T-helper 1 cell treated with Interleukin-12 subunit alpha and Interleukin-12 subunit beta and Interleukin-4 antibody, amounts not matched to agents 30 μg/mL and 1 μg/mL, for 36 hours (primary cell): ENCODE measurements at regions not wholly inside any gene's neighbourhood (a gene's known extent, or its start where the extent isn't known, plus 50 kb on each side); places are given as distances from the start of the nearest gene placed in this dataset.
"Not testable (repeated sequence)": the region's sequence is repeated elsewhere in the genome, so short reads cannot be mapped to it uniquely, and the experiment has no call there.

ENCODE experiments used
- H3K27ac Mint-ChIP-seq: one replicate; pipeline ENCODE4 v1.8.0; 2021; ENCODE audit warnings: mild to moderate bottlenecking, mixed read lengths
- H3K27me3 Mint-ChIP-seq: one replicate; pipeline ENCODE4 v1.8.0; 2021; ENCODE audit warnings: low read depth, mixed read lengths
- H3K36me3 Mint-ChIP-seq: one replicate; pipeline ENCODE4 v1.8.0; 2021; ENCODE audit warnings: low read depth, mixed read lengths
- H3K4me1 Mint-ChIP-seq: one replicate; pipeline ENCODE4 v1.8.0; 2021; ENCODE audit warnings: low read depth, mixed read lengths
- H3K4me3 Mint-ChIP-seq: one replicate; pipeline ENCODE4 v1.8.0; 2021; ENCODE audit warnings: mild to moderate bottlenecking, moderate library complexity, mixed read lengths
- H3K9me3 Mint-ChIP-seq: one replicate; pipeline ENCODE4 v1.8.0; 2021; ENCODE audit warnings: mixed read lengths

DNA sequence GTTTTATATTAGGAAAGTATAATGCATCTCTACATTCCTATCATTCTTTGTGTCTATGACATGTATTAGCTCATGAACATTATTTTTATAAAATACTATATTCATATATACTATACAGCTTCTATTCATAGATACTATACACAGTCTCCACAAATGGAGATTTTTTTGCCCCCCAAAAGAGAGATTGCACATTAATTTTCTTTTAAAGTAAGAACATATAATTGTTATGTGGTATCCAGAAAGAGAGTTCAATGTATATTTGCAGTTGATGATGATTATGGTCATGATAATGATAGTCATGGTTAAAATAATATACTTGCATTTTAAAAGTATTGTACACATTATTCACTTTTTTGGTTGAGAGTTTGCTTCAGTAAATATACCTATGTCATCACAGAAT lies 445.3 kb downstream of the DSC3 start:
- H3K27ac Mint-ChIP-seq, result no peak overlapping the region
- H3K36me3 Mint-ChIP-seq, result no peaks in the 10 kb centered on the region
- H3K27me3 Mint-ChIP-seq, result no peaks in the 10 kb centered on the region
- no peaks in the 10 kb centered on the region for H3K4me1 Mint-ChIP-seq
- peaks cover 16% of the 10 kb centered on the region for H3K9me3 Mint-ChIP-seq
- no peak overlapping the region for H3K4me3 Mint-ChIP-seq

DNA sequence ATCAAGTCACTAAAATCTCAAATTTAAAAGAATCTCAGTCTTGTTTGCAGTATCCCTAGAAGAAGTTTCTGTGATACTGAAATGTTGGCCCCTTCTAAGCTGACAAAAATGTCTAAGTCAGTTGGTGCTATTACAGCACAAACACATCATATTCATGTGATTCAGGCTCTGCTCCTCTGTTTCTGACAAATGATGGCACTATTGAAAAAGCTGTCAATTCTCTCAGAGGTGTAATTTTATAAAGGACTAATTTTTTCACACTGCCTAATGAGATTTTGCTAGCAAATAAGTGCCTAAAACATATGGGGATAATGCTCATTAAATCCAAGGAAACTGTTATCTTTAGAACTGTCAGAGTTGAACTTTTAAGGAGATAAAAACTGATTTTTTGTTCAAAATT lies 445.9 kb downstream of the DSC3 start:
- no peaks in the 10 kb centered on the region for H3K36me3 Mint-ChIP-seq
- no peak overlapping the region for H3K4me3 Mint-ChIP-seq

DNA sequence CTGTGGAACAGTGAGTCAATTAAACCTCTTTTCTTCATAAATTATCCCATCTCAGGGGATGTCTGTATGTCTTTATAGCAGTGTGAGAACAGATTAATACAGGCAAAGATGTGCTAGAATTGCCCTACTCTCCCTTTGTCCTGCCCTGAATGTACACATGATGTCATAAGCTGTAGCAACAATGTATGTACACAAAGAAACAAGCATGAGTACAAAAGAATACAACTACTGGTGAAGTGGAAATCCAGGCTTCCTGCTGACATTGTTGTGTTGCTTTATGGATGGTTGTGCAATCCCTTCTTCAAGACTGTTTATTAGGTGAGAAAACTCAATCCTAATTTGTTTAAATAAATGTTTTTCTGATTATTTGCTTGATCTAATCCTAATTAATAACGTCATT lies 446.6 kb downstream of the DSC3 start:
- Mint-ChIP-seq H3K36me3 (no peaks in the 10 kb centered on the region), H3K4me1 (no peaks in the 10 kb centered on the region), H3K9me3 (peaks cover 16% of the 10 kb centered on the region)

More for the DNA sequence above, 445.9 kb downstream of the DSC3 start:
- H3K4me1 Mint-ChIP-seq, result no peaks in the 10 kb centered on the region
- no peak overlapping the region for H3K27ac Mint-ChIP-seq
- H3K9me3 Mint-ChIP-seq, result peaks cover 16% of the 10 kb centered on the region
- H3K27me3 Mint-ChIP-seq, result no peaks in the 10 kb centered on the region

DNA sequence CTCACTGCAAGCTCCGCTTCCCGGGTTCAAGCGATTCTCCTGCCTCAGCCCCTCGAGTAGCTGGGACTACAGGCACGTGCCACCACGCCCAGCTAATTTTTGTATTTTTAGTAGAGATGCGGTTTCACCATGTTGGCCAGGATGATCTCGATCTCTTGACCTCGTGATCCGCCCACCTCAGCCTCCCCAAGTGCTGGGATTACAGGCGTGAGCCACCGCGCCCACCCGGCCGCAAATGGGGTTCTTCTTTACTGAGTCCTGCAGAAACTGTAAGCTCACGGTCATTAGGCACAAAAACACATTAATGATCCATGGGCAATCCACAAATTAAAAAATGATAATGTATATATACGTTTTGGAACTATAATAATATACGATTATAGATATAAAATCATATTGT lies 447.6 kb downstream of the DSC3 start:
- not testable (repeated sequence) for H3K4me3 Mint-ChIP-seq, H3K27me3 Mint-ChIP-seq, H3K4me1 Mint-ChIP-seq, H3K36me3 Mint-ChIP-seq, H3K27ac Mint-ChIP-seq
- H3K9me3 Mint-ChIP-seq, result peaks cover 16% of the 10 kb centered on the region

More for the DNA sequence above, 446.6 kb downstream of the DSC3 start:
- Mint-ChIP-seq H3K4me3 (no peak overlapping the region), H3K27me3 (no peaks in the 10 kb centered on the region), H3K27ac (no peak overlapping the region)

DNA sequence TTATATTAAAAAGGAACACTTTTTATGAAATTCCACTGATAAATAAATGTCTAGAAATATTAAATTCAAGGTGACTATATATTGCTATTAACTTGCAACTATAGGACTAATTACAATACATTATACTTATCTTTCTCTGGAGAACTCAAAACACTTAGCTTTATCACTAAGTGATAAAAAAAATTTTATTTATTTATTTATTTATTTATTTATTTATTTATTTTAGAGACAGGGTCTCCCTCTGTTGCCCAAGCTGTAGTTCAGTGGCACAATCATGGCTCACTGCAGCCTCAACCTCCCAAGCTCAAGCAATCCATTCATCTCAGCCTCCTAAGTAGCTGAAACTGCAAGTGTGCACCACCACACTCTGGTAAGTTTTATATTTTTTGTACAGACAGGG lies 451.1 kb downstream of the DSC3 start:
- Mint-ChIP-seq H3K27me3 (no peaks in the 10 kb centered on the region), H3K36me3 (no peaks in the 10 kb centered on the region), H3K27ac (no peak overlapping the region), H3K4me3 (no peak overlapping the region), H3K9me3 (peaks cover 16% of the 10 kb centered on the region), H3K4me1 (no peaks in the 10 kb centered on the region)

DNA sequence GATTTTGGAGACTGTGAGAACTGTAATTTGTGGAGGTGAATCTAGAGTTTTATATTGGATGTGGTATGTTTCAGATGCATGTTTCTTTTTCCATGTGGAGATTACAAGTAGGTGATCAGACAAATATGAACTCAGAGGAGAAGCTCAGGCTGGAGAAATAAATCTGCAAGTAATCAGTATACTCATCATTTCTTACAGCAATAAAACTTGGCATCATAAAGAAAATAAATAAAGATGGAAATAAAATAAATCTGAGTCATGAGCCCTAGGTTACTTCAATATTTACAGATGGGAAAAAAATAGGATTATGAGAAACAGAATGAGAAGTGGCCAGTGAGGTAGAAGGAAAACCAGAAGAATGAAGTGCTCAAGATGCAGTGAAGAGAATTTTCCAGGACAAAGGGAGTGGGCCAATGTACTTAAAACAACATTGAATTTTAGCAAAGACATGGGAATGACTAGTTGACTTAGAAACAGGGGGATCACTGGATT lies 453.8 kb downstream of the DSC3 start:
- Mint-ChIP-seq H3K27me3 (no peaks in the 10 kb centered on the region), H3K36me3 (no peaks in the 10 kb centered on the region), H3K9me3 (peaks cover 16% of the 10 kb centered on the region), H3K27ac (no peak overlapping the region), H3K4me3 (no peak overlapping the region), H3K4me1 (no peaks in the 10 kb centered on the region)

DNA sequence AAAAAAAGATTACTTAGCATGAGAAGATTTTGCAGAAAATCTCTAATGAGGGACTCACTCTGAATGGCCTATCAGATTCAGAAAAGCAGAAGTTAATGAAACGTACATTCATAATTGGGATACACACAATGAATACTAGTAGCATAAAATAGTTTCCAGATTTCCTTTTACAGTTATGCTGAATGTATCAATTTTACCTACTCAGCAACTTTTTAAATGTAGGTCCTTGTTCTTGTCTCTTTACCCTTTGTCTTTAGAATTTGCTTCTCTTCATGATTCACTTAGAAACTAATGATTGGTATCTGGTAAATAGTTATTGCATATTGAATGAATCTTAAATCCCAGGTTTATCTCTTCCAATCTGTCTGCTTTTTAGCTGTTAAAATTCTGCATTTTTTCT lies 458.8 kb downstream of the DSC3 start:
- no peak overlapping the region for H3K27ac Mint-ChIP-seq
- H3K9me3 Mint-ChIP-seq, result peaks cover 15% of the 10 kb centered on the region
- H3K4me3 Mint-ChIP-seq, result no peak overlapping the region
- H3K36me3 Mint-ChIP-seq, result no peaks in the 10 kb centered on the region
- no peaks in the 10 kb centered on the region for H3K27me3 Mint-ChIP-seq
- H3K4me1 Mint-ChIP-seq, result no peaks in the 10 kb centered on the region

DNA sequence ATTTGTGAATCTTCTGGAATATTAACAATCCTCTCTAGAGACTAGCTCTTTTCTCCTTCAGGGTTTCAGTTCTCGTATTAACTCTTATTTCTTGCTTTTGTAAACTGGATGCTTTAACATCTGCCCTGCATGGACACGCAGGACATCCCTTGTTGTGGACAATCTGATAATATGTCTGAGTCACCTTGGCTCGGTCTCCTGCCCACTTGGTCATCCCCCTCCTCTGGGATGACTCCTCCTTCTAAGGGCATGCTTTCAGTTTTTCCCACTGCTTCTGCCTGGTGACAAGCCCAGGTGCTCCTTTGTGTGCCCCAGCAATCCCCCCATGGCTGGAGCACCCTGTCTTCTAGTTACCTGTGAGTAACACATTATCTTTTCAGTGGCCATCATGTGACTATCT lies 460.5 kb downstream of the DSC3 start:
- Mint-ChIP-seq H3K4me3 (no peak overlapping the region), H3K27ac (no peak overlapping the region), H3K27me3 (no peaks in the 10 kb centered on the region), H3K9me3 (peaks cover 15% of the 10 kb centered on the region), H3K4me1 (no peaks in the 10 kb centered on the region), H3K36me3 (no peaks in the 10 kb centered on the region)

DNA sequence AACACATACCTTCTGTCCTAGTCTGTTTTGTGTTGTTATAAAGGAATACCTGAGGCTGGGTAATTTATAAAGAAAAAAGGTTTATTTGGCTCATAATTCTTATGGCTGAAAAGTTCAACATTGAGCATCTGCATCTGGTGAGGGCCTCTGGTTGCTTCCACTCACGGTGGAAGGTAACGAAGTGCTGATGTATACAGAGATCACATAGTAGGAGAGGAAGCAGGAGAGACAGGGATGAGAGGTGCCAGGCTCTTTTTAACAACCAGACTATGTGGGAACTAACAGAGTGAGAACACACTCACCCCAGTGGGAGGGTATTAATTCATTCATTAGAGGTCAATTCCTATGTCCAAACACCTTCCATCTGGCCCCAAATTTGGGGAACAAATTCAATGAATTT lies 463.8 kb downstream of the DSC3 start:
- no peaks in the 10 kb centered on the region for H3K4me1 Mint-ChIP-seq
- H3K27ac Mint-ChIP-seq, result no peak overlapping the region
- no peaks in the 10 kb centered on the region for H3K36me3 Mint-ChIP-seq
- H3K9me3 Mint-ChIP-seq, result peaks cover 5% of the 10 kb centered on the region
- H3K27me3 Mint-ChIP-seq, result no peaks in the 10 kb centered on the region
- H3K4me3 Mint-ChIP-seq, result no peak overlapping the region

DNA sequence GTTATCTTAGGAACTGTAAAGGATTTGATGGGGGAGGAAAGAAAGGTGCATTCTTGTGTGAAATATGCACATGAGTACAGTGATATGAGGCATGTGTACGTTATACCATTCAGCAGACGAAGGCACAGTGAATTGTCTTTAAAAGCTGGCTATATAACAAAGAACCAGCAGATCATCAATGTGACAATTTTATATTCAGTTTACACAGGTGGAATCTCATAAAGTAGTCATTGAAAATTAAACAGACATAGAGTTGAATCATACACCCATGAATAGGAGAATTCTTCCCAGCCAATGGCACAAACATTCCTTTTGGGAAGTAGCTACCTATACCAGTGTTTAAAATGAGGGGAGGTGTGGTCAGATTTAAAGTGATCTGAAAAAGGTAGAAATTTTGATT lies 470.3 kb downstream of the DSC3 start:
- no peak overlapping the region for H3K4me3 Mint-ChIP-seq
- H3K9me3 Mint-ChIP-seq, result peaks cover 11% of the 10 kb centered on the region
- H3K36me3 Mint-ChIP-seq, result no peaks in the 10 kb centered on the region
- no peak overlapping the region for H3K27ac Mint-ChIP-seq
- no peaks in the 10 kb centered on the region for H3K27me3 Mint-ChIP-seq
- H3K4me1 Mint-ChIP-seq, result no peaks in the 10 kb centered on the region

DNA sequence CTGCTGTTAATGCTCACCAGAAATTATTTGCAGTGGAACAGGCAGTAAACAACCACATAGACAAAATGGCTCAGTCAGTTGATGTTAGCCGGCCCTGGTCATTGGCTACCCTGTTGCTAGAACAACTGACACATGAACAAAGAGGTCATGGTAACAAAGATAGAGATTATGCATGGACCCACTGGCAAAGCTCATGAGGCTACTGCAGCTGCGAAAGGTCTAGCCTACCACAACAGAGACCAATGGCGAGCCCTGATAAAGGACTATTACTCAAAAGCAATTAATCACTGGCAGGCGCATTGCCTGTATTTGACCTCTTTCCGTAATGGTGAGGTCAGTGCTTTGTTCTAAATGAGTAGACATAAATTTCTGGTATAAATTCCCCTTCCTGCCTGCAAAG lies 474.2 kb downstream of the DSC3 start:
- H3K4me1 Mint-ChIP-seq, result no peaks in the 10 kb centered on the region
- no peak overlapping the region for H3K27ac Mint-ChIP-seq
- H3K36me3 Mint-ChIP-seq, result no peaks in the 10 kb centered on the region
- H3K9me3 Mint-ChIP-seq, result peaks cover 13% of the 10 kb centered on the region
- no peak overlapping the region for H3K4me3 Mint-ChIP-seq
- no peaks in the 10 kb centered on the region for H3K27me3 Mint-ChIP-seq

DNA sequence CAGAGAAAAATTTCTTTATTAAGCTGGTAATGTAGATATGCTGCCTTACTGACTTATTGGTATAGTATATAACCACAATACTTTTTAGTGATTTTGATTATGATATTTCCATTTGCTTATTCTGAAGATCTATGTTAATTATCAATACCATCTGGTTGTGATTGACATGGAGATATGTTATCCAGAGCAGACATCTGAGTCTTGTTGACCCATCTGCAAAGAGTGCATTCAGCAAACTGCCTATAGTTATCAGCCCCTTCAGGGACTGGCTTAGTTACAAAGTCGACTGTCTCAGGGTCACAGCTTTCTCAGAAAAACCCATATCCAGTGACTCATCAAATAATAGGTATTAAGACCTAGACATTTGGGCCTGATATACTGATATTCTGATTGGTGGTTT lies 475.7 kb downstream of the DSC3 start:
- H3K4me1 Mint-ChIP-seq, result no peaks in the 10 kb centered on the region
- H3K4me3 Mint-ChIP-seq, result no peak overlapping the region
- H3K36me3 Mint-ChIP-seq, result no peaks in the 10 kb centered on the region
- peaks cover 13% of the 10 kb centered on the region for H3K9me3 Mint-ChIP-seq
- H3K27ac Mint-ChIP-seq, result no peak overlapping the region
- H3K27me3 Mint-ChIP-seq, result no peaks in the 10 kb centered on the region

DNA sequence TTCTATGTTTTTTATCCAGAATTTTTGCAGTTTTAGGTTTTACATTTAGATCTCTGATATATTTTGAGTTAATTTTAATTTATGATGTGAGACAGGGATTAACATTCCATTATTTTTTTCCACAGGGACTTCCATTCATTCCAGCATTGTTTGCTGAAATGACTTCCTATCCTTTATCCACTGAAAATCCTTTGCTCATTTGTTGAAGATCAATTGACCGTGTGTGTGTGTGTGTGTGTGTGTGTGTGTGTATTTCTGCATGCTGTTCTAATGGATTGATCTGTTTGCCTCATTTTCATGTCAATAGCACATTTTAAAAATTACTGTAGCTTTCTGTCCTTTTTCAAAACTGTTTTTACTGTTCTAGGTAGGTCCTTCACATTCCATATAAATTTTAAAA lies 480.3 kb downstream of the DSC3 start:
- H3K4me1 Mint-ChIP-seq, result no peaks in the 10 kb centered on the region

DNA sequence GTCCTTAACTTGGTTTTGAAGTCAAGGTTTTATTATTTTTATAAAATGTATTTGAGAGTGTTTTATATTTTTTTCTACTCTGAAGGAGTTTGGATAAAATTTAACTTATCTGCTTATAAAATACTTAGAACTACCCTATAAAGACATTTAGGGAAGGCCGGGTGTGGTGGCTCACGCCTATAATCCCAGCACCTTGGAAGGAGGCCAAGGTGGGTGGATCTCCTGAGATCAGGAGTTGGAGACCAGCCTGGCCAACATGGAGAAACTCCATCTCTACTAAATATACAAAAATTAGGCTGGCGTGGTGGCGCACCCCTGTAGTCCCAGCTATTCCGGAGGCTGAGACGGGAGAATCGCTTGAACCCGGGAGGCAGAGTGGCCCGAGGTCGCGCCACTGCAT lies 486.4 kb downstream of the DSC3 start:
- Mint-ChIP-seq H3K27me3 (no peaks in the 10 kb centered on the region), H3K27ac (no peak overlapping the region), H3K36me3 (no peaks in the 10 kb centered on the region), H3K9me3 (peaks cover 10% of the 10 kb centered on the region), H3K4me3 (no peak overlapping the region), H3K4me1 (no peaks in the 10 kb centered on the region)

More for the DNA sequence above, 480.3 kb downstream of the DSC3 start:
- Mint-ChIP-seq H3K27ac (no peak overlapping the region), H3K36me3 (no peaks in the 10 kb centered on the region), H3K9me3 (peaks cover 8% of the 10 kb centered on the region), H3K27me3 (no peaks in the 10 kb centered on the region), H3K4me3 (no peak overlapping the region)

DNA sequence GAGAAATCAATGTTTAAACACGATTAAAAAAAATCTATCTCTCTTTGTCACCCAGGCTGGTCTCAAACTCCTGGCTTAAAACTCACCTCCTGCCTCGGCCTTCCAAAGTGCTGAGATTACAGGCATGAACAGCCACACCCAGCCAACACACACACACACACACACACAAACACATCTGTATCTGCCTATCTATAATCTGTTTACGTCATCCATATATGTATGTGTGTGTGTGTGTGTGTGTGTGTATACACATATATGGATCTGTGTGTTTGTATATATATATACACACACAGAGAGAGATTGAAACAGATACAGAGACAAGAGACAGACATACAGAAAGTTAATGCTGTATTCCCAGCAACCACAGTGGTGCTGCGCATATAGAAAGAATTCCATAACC lies 497.1 kb downstream of the DSC3 start:
- Mint-ChIP-seq H3K36me3 (no peaks in the 10 kb centered on the region), H3K27ac (no peak overlapping the region), H3K9me3 (peaks cover 21% of the 10 kb centered on the region), H3K27me3 (no peaks in the 10 kb centered on the region), H3K4me1 (no peaks in the 10 kb centered on the region), H3K4me3 (no peak overlapping the region)

DNA sequence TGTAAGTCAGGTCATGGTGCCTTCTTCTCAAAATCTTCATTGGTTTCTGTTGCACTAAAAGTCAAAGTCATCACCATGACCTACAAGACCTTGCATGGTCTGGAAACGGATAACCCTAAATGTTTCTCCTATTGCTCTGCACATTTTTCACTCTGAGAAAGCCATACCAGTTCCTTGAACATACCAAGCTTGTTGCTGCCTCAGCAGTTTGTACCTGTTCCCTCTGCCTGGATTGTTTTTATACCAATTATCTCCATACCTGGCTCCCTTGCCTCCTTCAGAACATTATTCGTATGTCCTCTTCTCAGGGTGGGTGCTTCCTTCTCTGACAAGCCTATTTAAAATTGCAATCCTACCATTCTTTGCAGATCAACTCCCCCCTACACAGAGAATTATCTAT lies 498.4 kb downstream of the DSC3 start:
- H3K27ac Mint-ChIP-seq, result no peak overlapping the region
- no peak overlapping the region for H3K4me3 Mint-ChIP-seq
- no peaks in the 10 kb centered on the region for H3K36me3 Mint-ChIP-seq
- H3K4me1 Mint-ChIP-seq, result no peaks in the 10 kb centered on the region
- H3K9me3 Mint-ChIP-seq, result peaks cover 21% of the 10 kb centered on the region
- no peaks in the 10 kb centered on the region for H3K27me3 Mint-ChIP-seq
